IMR-90 (cell line): ENCODE measurements at regions not wholly inside any gene's neighbourhood (a gene's known extent, or its start where the extent isn't known, plus 50 kb on each side); places are given as distances from the start of the nearest gene placed in this dataset.

ENCODE experiments used
- ATAC-seq: fragments of 200-7000 bp; cut with Tn5 transposase; 2 replicates; pipeline ENCODE4 v1.9.1; 2020; ENCODE audit warnings: low read depth, mild to moderate bottlenecking, moderate library complexity
- BruUV-seq: library from RNA; stranded (reverse); fragments of 400-500 nt; replicated peaks from 2 replicates; lab custom pipeline; 2021; lab: Mats Ljungman, UMichigan
- CTCF ChIA-PET: fragments of 300-600 bp; formaldehyde crosslinking; extraction: SDS; loops from one replicate; lab custom pipeline; 2021; ENCODE audit warnings: antibody characterized with exemption; lab: Yijun Ruan, JAX
- POLR2A ChIA-PET: fragments of 300-600 bp; sonication (Branson Sonifier 250); formaldehyde crosslinking; loops from one replicate; lab custom pipeline; 2022; ENCODE audit warnings: antibody characterized with exemption; ENCODE audit not compliant: unreplicated experiment; lab: Charles Lee
- DNase-seq: peaks from one replicate; pipeline ENCODE4 v3.0.0; 2013
- H2AFZ ChIP-seq: replicated peaks from 2 replicates; pipeline ENCODE3; 2013; ENCODE audit warnings: low read length, mild to moderate bottlenecking; ENCODE audit not compliant: poor library complexity
- H2AK5ac ChIP-seq: 2 replicates; pipeline ENCODE4 v1.6.1; 2013; ENCODE audit warnings: low read depth, low read length, inconsistent platforms
- H2AK9ac ChIP-seq: replicated peaks from 2 replicates; pipeline ENCODE3; 2013; ENCODE audit warnings: mild to moderate bottlenecking, low read depth, low read length, moderate library complexity; ENCODE audit not compliant: poor library complexity
- H2BK120ac ChIP-seq: 2 replicates; pipeline ENCODE4 v1.6.1; 2013; ENCODE audit warnings: low read depth, low read length, inconsistent platforms
- H2BK15ac ChIP-seq: 3 replicates; pipeline ENCODE4 v1.6.1; 2013; ENCODE audit warnings: low read depth, low read length, inconsistent platforms
- H2BK20ac ChIP-seq: 2 replicates; pipeline ENCODE4 v1.6.1; 2013; ENCODE audit warnings: low read depth, mild to moderate bottlenecking, inconsistent platforms, low read length, moderate library complexity
- H2BK5ac ChIP-seq: 2 replicates; pipeline ENCODE4 v1.6.1; 2013; ENCODE audit warnings: mild to moderate bottlenecking, low read depth, low read length, inconsistent platforms; ENCODE audit not compliant: poor library complexity, severe bottlenecking
- H3K14ac ChIP-seq: replicated peaks from 2 replicates; pipeline ENCODE4 v1.6.1; 2013; ENCODE audit warnings: low read depth, low read length, inconsistent platforms
- H3K18ac ChIP-seq: 2 replicates; pipeline ENCODE4 v1.6.1; 2013; ENCODE audit warnings: low read depth, low read length, control low read depth
- H3K23ac ChIP-seq: 2 replicates; pipeline ENCODE4 v1.6.1; 2013; ENCODE audit warnings: low read depth, low read length, inconsistent platforms
- H3K27ac ChIP-seq: 2 replicates; pipeline ENCODE4 v1.5.1; 2013; ENCODE audit warnings: mild to moderate bottlenecking, control low read depth, low read length; ENCODE audit not compliant: insufficient read depth
- H3K27me3 ChIP-seq: 2 replicates; pipeline ENCODE4 v1.6.1; 2013; ENCODE audit warnings: low read length; ENCODE audit not compliant: control insufficient read depth, insufficient read depth
- H3K36me3 ChIP-seq: 2 replicates; pipeline ENCODE4 v1.6.1; 2013; ENCODE audit warnings: low read length, mixed read lengths; ENCODE audit not compliant: control insufficient read depth, insufficient read depth
- H3K4ac ChIP-seq: 2 replicates; pipeline ENCODE4 v1.6.1; 2013; ENCODE audit warnings: low read depth, low read length, inconsistent platforms
- H3K4me1 ChIP-seq: 2 replicates; pipeline ENCODE4 v1.6.1; 2013; ENCODE audit warnings: low read length, mixed read lengths; ENCODE audit not compliant: control insufficient read depth, insufficient read depth
- H3K4me2 ChIP-seq: 2 replicates; pipeline ENCODE4 v1.6.1; 2013; ENCODE audit warnings: low read depth, mild to moderate bottlenecking, control low read depth, low read length, moderate library complexity
- H3K4me3 ChIP-seq: 2 replicates; pipeline ENCODE4 v1.5.1; 2013; ENCODE audit warnings: low read depth, mild to moderate bottlenecking, control low read depth, low read length, moderate library complexity; ENCODE audit not compliant: insufficient read depth
- H3K56ac ChIP-seq: 2 replicates; pipeline ENCODE4 v1.6.1; 2013; ENCODE audit warnings: low read length, inconsistent platforms; ENCODE audit not compliant: insufficient read depth; ENCODE audit errors: extremely low read depth
- H3K79me1 ChIP-seq, 2 experiments: 2 replicates each; pipeline ENCODE4 v1.6.1; 2013; ENCODE audit warnings: low read length in 2 of 2, inconsistent platforms in 1 of 2, low read depth in 1 of 2
- H3K9ac ChIP-seq: 2 replicates; pipeline ENCODE4 v1.6.1; 2013; ENCODE audit warnings: low read depth, low read length, control low read depth
- H3K9me1 ChIP-seq: 2 replicates; pipeline ENCODE4 v1.6.1; 2013; ENCODE audit warnings: low read length, inconsistent platforms; ENCODE audit not compliant: insufficient read depth
- H3K9me3 ChIP-seq: 2 replicates; pipeline ENCODE4 v1.6.1; 2013; ENCODE audit warnings: low read length; ENCODE audit not compliant: control insufficient read depth, insufficient read depth
- H4K20me1 ChIP-seq: 2 replicates; pipeline ENCODE4 v1.6.1; 2013; ENCODE audit warnings: low read length, inconsistent platforms; ENCODE audit not compliant: insufficient read depth
- H4K5ac ChIP-seq: 2 replicates; pipeline ENCODE4 v1.6.1; 2013; ENCODE audit warnings: mild to moderate bottlenecking, low read depth, low read length, control low read depth
- H4K8ac ChIP-seq, 2 experiments: 2 replicates each; pipeline ENCODE4 v1.6.1; 2013; ENCODE audit warnings: low read depth in 2 of 2, low read length in 2 of 2, control low read depth in 1 of 2, inconsistent platforms in 1 of 2
- H4K91ac ChIP-seq: 2 replicates; pipeline ENCODE4 v1.6.1; 2013; ENCODE audit warnings: low read depth, low read length, inconsistent platforms; ENCODE audit not compliant: insufficient read depth
- CTCF ChIP-seq: conservative IDR thresholded peaks from 2 replicates; pipeline ENCODE4 v1.5.1; 2012; ENCODE audit warnings: mild to moderate bottlenecking, low read depth, low read length, improper control_type of control experiment
- MAFK ChIP-seq: IDR thresholded peaks from 2 replicates; pipeline ENCODE4 v1.6.1; 2012; ENCODE audit warnings: low read depth, low read length, improper control_type of control experiment
- MAZ ChIP-seq: IDR thresholded peaks from 2 replicates; pipeline ENCODE4 v1.6.1; 2012; ENCODE audit warnings: low read depth, mild to moderate bottlenecking, low read length, improper control_type of control experiment, moderate library complexity, borderline replicate concordance
- MXI1 ChIP-seq: IDR thresholded peaks from 2 replicates; pipeline ENCODE4 v1.6.1; 2012; ENCODE audit warnings: low read depth, mild to moderate bottlenecking, low read length, moderate library complexity, borderline replicate concordance
- POLR2A ChIP-seq: IDR thresholded peaks from 2 replicates; pipeline ENCODE4 v1.6.1; 2012; ENCODE audit warnings: mild to moderate bottlenecking, low read depth, low read length
- SMC3 ChIP-seq: fragments of 150-350 bp; IDR thresholded peaks from 2 replicates; pipeline ENCODE4 v1.6.1; 2016; ENCODE audit warnings: low read depth, mild to moderate bottlenecking, antibody characterized with exemption, low read length, moderate library complexity
- dilution Hi-C: fragments of 300-500 bp; cut with HindIII; formaldehyde crosslinking; loops from one replicate; pipeline ENCODE4 v1.14.3; 2018; ENCODE audit warnings: low sequenced_read_pairs; ENCODE audit not compliant: unreplicated experiment
- in situ Hi-C: fragments of 300-500 bp; cut with MboI; formaldehyde crosslinking; loops from 3 replicates; pipeline ENCODE4 v1.14.3; 2019; ENCODE audit warnings: low sequenced_read_pairs, inconsistent platforms, mixed read lengths
- intact Hi-C: fragments of 100-400 bp; cut with micrococcal nuclease; formaldehyde crosslinking; loops from 2 replicates; pipeline ENCODE4 v1.10.0; 2022
- TF ChIP-seq, protein P1 (sequence below): fragments of 150-350 bp; IDR thresholded peaks from 2 replicates; pipeline ENCODE4 v1.6.1; 2016; ENCODE audit warnings: low read depth, mild to moderate bottlenecking, low read length, moderate library complexity, borderline replicate concordance

- in situ Hi-C loops (no loop called here), intact Hi-C loops (no loop called here), dilution Hi-C loops (no loop called here)
- Histone ChIP-seq H2AK5ac (no peak overlapping the region), H3K9me1 (no peaks in the 10 kb centered on the region), H2BK5ac (no peak overlapping the region), H3K4me1 (no peaks in the 10 kb centered on the region), H3K4ac (no peak overlapping the region), H3K9me3 (no peaks in the 10 kb centered on the region), H3K23ac (no peak overlapping the region), H4K5ac (no peak overlapping the region), H4K8ac (no peak overlapping the region), H3K27ac (no peak overlapping the region), H3K4me2 (no peak overlapping the region), H3K4me3 (no peak overlapping the region), H2AFZ (no peak overlapping the region), H2AK9ac (no peak overlapping the region), H3K27me3 (no peaks in the 10 kb centered on the region), H2BK20ac (no peak overlapping the region), H4K20me1 (no peaks in the 10 kb centered on the region), H2BK120ac (no peak overlapping the region), H3K18ac (no peak overlapping the region), H3K36me3 (no peaks in the 10 kb centered on the region), H3K9ac (no peak overlapping the region), H3K14ac (no peak overlapping the region), H4K91ac (no peak overlapping the region), H3K56ac (no peak overlapping the region), H3K79me1 (no peaks in the 10 kb centered on the region), H2BK15ac (no peak overlapping the region)
- ATAC-seq (no peak), DNase-seq (no peak)
- BruUV-seq = no TSS peak
- POLR2A ChIA-PET = no interaction called here
- TF ChIP-seq, protein P1, sequence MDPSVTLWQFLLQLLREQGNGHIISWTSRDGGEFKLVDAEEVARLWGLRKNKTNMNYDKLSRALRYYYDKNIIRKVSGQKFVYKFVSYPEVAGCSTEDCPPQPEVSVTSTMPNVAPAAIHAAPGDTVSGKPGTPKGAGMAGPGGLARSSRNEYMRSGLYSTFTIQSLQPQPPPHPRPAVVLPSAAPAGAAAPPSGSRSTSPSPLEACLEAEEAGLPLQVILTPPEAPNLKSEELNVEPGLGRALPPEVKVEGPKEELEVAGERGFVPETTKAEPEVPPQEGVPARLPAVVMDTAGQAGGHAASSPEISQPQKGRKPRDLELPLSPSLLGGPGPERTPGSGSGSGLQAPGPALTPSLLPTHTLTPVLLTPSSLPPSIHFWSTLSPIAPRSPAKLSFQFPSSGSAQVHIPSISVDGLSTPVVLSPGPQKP = no peak
- no peak for TF ChIP-seq MXI1
- no peak for TF ChIP-seq SMC3
- TF ChIP-seq MAZ = no peak
- TF ChIP-seq CTCF = no peak
- no peak for TF ChIP-seq POLR2A
- TF ChIP-seq MAFK = no peak
- CTCF ChIA-PET = no interaction called here
Measured at GRCh38 chr16:59740858-59741257, 1006.7 kb upstream of the GOT2 start.
